ENCODE measurements at regions not wholly inside any gene's neighbourhood (a gene's known extent, or its start where the extent isn't known, plus 50 kb on each side); places are given as distances from the start of the nearest gene placed in this dataset.

GRCh38 chr2:40953341-40953740, 501.5 kb upstream of the SLC8A1 start:
- H3K27ac ChIP-seq, result no peak overlapping the region
- no peaks in the 10 kb centered on the region for H3K27me3 ChIP-seq (ENCODE audit: insufficient read depth, low read depth, severe bottlenecking)
- TF ChIP-seq CTCF (IDR thresholded peaks at IDR 0.05; ENCODE audit: low read depth, low read length), result no peak
- no peaks in the 10 kb centered on the region for H3K9me3 ChIP-seq (ENCODE audit: severe bottlenecking)
- no peak for DNase-seq
- H3K4me3 ChIP-seq (ENCODE audit: low read depth, low read length), result no peak overlapping the region
- no peaks in the 10 kb centered on the region for H3K36me3 ChIP-seq

- no peak for DNase-seq
- no peak overlapping the region for H3K4me3 ChIP-seq (ENCODE audit: low read depth, low read length)
- no peaks in the 10 kb centered on the region for H3K9me3 ChIP-seq (ENCODE audit: severe bottlenecking)
- TF ChIP-seq CTCF (IDR thresholded peaks at IDR 0.05; ENCODE audit: low read depth, low read length), result no peak
- no peak overlapping the region for H3K27ac ChIP-seq
- H3K36me3 ChIP-seq, result no peaks in the 10 kb centered on the region
- no peaks in the 10 kb centered on the region for H3K27me3 ChIP-seq (ENCODE audit: insufficient read depth, low read depth, severe bottlenecking)
These were observed 503.2 kb upstream of the SLC8A1 start for GRCh38 chr2:40955042-40955441.

- TF ChIP-seq CTCF (IDR thresholded peaks at IDR 0.05; ENCODE audit: low read depth, low read length), result no peak
- Histone ChIP-seq H3K27ac (no peak overlapping the region), H3K9me3 (ENCODE audit: severe bottlenecking) (no peaks in the 10 kb centered on the region), H3K36me3 (no peaks in the 10 kb centered on the region), H3K4me3 (ENCODE audit: low read depth, low read length) (no peak overlapping the region), H3K27me3 (ENCODE audit: insufficient read depth, low read depth, severe bottlenecking) (no peaks in the 10 kb centered on the region)
- no peak for DNase-seq
These were observed 503.7 kb upstream of the SLC8A1 start for GRCh38 chr2:40955635-40956034.

- no peak overlapping the region for H3K4me3 ChIP-seq (ENCODE audit: low read depth, low read length)
- no peaks in the 10 kb centered on the region for H3K27me3 ChIP-seq (ENCODE audit: insufficient read depth, low read depth, severe bottlenecking)
- TF ChIP-seq CTCF (IDR thresholded peaks at IDR 0.05; ENCODE audit: low read depth, low read length), result no peak
- no peaks in the 10 kb centered on the region for H3K9me3 ChIP-seq (ENCODE audit: severe bottlenecking)
- no peak for DNase-seq
- H3K36me3 ChIP-seq, result no peaks in the 10 kb centered on the region
- H3K27ac ChIP-seq, result no peak overlapping the region
These were observed 505.6 kb upstream of the SLC8A1 start for GRCh38 chr2:40957508-40957907.

- H3K9me3 ChIP-seq (ENCODE audit: severe bottlenecking), result peaks cover 2% of the 10 kb centered on the region
These were observed 510.1 kb upstream of the SLC8A1 start for GRCh38 chr2:40962026-40962425.

More at GRCh38 chr2:40962026-40962425, 510.1 kb upstream of the SLC8A1 start:
- Histone ChIP-seq H3K4me3 (ENCODE audit: low read depth, low read length) (no peak overlapping the region), H3K27me3 (ENCODE audit: insufficient read depth, low read depth, severe bottlenecking) (no peaks in the 10 kb centered on the region), H3K27ac (no peak overlapping the region), H3K36me3 (no peaks in the 10 kb centered on the region)
- DNase-seq, result no peak
- no peak for TF ChIP-seq CTCF (IDR thresholded peaks at IDR 0.05; ENCODE audit: low read depth, low read length)
